RWPE2 (cell line): ENCODE measurements at regions not wholly inside any gene's neighbourhood (a gene's known extent, or its start where the extent isn't known, plus 50 kb on each side); places are given as distances from the start of the nearest gene placed in this dataset.

Source experiments
- ATAC-seq: fragments of 200-7000 bp; cut with Tn5 transposase; 3 replicates; pipeline ENCODE4 v1.9.1; 2021; ENCODE audit warnings: low read depth
- DNase-seq: peaks from one replicate; pipeline ENCODE4 v3.0.0-alpha.2; 2020; ENCODE audit warnings: low spot score
- H3K27ac ChIP-seq: fragments of 450-650 bp; 2 replicates; pipeline ENCODE4 v1.5.1; 2017; ENCODE audit warnings: mild to moderate bottlenecking; ENCODE audit not compliant: poor library complexity, severe bottlenecking
- H3K27me3 ChIP-seq: fragments of 250-450 bp; sonication (Bioruptor Pico); 2 replicates; pipeline ENCODE4 v1.5.1; 2021; ENCODE audit warnings: mild to moderate bottlenecking, moderate library complexity; ENCODE audit not compliant: insufficient read depth, poor library complexity, severe bottlenecking
- H3K36me3 ChIP-seq: fragments of 250-450 bp; sonication (Bioruptor Pico); 2 replicates; pipeline ENCODE4 v1.5.1; 2020; ENCODE audit warnings: low read depth, mild to moderate bottlenecking, moderate library complexity
- H3K4me1 ChIP-seq: fragments of 250-450 bp; sonication (Bioruptor Pico); 2 replicates; pipeline ENCODE4 v1.5.1; 2021; ENCODE audit warnings: mild to moderate bottlenecking, moderate library complexity; ENCODE audit not compliant: insufficient read depth, poor library complexity, severe bottlenecking
- H3K4me3 ChIP-seq: fragments of 250-450 bp; sonication (Bioruptor Pico); 2 replicates; pipeline ENCODE4 v1.5.1; 2021; ENCODE audit warnings: mild to moderate bottlenecking, moderate library complexity; ENCODE audit not compliant: severe bottlenecking
- H3K9me3 ChIP-seq: fragments of 250-450 bp; sonication (Bioruptor Pico); 2 replicates; pipeline ENCODE4 v1.5.1; 2021; ENCODE audit warnings: mild to moderate bottlenecking, moderate library complexity; ENCODE audit not compliant: severe bottlenecking
- TF ChIP-seq, protein P1 (sequence below): fragments of 450-650 bp; IDR thresholded peaks from one replicate; pipeline ENCODE4 v1.5.1; 2017; ENCODE audit warnings: mild to moderate bottlenecking, moderate library complexity; ENCODE audit not compliant: poor library complexity, severe bottlenecking

DNA sequence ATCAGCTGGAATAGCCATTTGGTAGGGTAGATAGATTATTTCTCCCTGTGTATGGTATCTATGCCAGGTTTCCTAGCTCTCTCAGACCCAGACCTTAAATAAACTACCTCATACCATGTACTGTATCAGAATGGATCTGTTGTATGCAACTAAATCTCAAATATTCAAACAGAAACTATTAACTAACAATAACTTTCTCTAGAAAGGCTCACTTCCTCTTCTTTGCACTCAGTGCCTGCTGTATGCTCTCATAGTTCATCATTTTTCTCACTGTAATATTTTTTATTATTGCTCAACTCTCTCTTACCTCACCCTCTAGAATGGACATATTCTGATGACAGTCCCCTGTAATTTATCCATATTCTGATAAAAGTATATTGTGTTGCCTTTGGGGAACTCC is 182.4 kb downstream of the TOX3 start:
- TF ChIP-seq, protein P1, sequence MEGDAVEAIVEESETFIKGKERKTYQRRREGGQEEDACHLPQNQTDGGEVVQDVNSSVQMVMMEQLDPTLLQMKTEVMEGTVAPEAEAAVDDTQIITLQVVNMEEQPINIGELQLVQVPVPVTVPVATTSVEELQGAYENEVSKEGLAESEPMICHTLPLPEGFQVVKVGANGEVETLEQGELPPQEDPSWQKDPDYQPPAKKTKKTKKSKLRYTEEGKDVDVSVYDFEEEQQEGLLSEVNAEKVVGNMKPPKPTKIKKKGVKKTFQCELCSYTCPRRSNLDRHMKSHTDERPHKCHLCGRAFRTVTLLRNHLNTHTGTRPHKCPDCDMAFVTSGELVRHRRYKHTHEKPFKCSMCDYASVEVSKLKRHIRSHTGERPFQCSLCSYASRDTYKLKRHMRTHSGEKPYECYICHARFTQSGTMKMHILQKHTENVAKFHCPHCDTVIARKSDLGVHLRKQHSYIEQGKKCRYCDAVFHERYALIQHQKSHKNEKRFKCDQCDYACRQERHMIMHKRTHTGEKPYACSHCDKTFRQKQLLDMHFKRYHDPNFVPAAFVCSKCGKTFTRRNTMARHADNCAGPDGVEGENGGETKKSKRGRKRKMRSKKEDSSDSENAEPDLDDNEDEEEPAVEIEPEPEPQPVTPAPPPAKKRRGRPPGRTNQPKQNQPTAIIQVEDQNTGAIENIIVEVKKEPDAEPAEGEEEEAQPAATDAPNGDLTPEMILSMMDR: no peak
- Histone ChIP-seq H3K27ac (no peak overlapping the region), H3K36me3 (no peaks in the 10 kb centered on the region), H3K27me3 (no peaks in the 10 kb centered on the region), H3K4me3 (no peak overlapping the region), H3K4me1 (no peaks in the 10 kb centered on the region), H3K9me3 (no peaks in the 10 kb centered on the region)
- DNase-seq (no peak), ATAC-seq (no peak)

DNA sequence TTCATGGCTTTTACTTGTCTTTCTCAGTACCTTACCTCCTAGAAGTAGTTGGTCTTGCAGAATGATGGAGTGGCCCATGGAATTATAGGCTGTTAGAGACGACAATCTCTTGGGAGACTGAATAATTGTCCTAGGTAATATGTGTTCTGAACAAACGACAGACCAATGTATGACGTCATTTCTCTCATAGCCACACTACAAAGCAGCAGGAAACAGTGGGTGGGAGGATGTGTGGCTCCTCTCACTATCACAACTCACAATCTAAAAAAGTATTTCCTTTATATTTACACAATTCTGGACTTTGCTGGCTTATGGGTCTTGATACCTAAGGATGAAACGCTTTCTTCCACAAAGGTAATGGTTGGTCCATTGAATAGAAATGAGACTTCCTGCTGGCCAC is 183.9 kb downstream of the TOX3 start:
- ATAC-seq (no peak), DNase-seq (no peak)
- no peak overlapping the region for H3K4me3 ChIP-seq
- no peaks in the 10 kb centered on the region for H3K9me3 ChIP-seq
- H3K4me1 ChIP-seq: no peaks in the 10 kb centered on the region
- H3K27ac ChIP-seq: no peak overlapping the region
- no peaks in the 10 kb centered on the region for H3K36me3 ChIP-seq
- no peaks in the 10 kb centered on the region for H3K27me3 ChIP-seq
- TF ChIP-seq, protein P1: no peak

DNA sequence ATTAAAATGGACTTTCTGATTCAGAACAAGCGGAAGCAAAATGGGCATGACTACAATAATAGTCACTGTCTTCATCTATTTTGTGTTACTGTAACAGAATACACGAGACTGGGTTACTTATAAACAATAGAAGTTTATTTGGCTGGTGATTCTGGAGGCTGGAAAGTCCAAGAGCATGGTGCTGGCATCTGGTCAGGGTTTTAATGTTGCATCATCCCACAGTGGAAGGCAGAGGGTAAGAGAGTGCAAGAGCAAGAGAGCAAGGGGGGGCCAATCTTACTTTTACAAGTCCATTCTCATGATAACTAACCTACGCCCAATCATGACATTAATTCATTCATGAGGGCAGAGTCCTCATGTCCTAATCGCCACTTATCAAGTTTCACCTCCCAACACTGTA is 189.2 kb downstream of the TOX3 start:
- Histone ChIP-seq H3K4me3 (no peak overlapping the region), H3K36me3 (no peaks in the 10 kb centered on the region), H3K4me1 (no peaks in the 10 kb centered on the region), H3K27ac (no peak overlapping the region), H3K27me3 (no peaks in the 10 kb centered on the region), H3K9me3 (no peaks in the 10 kb centered on the region)
- no peak for DNase-seq
- TF ChIP-seq, protein P1: no peak
- no peak for ATAC-seq

DNA sequence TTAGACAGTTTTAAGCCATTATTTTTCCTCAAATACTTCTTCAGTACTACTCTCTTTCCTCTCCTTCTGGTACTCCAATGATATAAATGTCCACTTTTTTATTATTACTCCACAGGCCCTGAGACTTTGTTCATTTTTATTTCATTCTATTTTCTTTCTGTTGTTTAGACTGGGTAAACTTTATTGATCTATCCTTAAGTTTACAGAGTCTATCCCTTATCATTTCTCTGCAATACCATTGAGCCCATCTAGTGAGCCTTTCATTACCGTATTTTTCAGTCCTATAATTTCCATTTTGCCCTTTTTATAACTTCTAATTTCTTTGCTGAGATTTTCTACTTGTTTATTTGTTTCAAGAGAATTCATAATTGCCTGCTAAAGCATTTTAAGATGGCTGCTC is 193.7 kb downstream of the TOX3 start:
- no peak overlapping the region for H3K4me3 ChIP-seq
- ATAC-seq (no peak), DNase-seq (no peak)
- no peaks in the 10 kb centered on the region for H3K4me1 ChIP-seq
- H3K9me3 ChIP-seq: no peaks in the 10 kb centered on the region
- H3K27ac ChIP-seq: no peak overlapping the region
- no peaks in the 10 kb centered on the region for H3K36me3 ChIP-seq
- TF ChIP-seq, protein P1: no peak
- no peaks in the 10 kb centered on the region for H3K27me3 ChIP-seq

DNA sequence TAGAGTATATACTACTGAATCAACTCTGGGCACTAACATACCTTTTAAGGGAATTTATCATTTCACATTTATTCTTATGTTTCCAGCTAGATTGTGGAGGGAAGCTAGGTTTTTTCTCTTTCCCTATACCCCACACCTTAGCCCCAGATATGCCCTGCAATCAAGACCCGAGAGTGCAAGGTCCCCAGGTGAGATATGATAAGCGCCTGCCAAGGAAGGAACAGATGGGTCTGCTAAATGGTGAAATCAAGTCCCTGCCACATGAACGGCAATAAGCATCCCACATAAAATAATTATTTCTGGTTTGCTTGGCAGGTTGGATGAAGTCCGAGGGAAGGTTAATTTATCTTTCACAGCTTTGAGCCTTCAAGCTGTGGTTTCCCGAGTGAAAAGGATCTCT is 195.5 kb downstream of the TOX3 start:
- no peaks in the 10 kb centered on the region for H3K4me1 ChIP-seq
- H3K27me3 ChIP-seq: no peaks in the 10 kb centered on the region
- DNase-seq (no peak), ATAC-seq (no peak)
- no peaks in the 10 kb centered on the region for H3K36me3 ChIP-seq
- TF ChIP-seq, protein P1: no peak
- no peaks in the 10 kb centered on the region for H3K9me3 ChIP-seq
- H3K27ac ChIP-seq: no peak overlapping the region
- no peak overlapping the region for H3K4me3 ChIP-seq
